ENCODE measurements at regions not wholly inside any gene's neighbourhood (a gene's known extent, or its start where the extent isn't known, plus 50 kb on each side); places are given as distances from the start of the nearest gene placed in this dataset.

DNA sequence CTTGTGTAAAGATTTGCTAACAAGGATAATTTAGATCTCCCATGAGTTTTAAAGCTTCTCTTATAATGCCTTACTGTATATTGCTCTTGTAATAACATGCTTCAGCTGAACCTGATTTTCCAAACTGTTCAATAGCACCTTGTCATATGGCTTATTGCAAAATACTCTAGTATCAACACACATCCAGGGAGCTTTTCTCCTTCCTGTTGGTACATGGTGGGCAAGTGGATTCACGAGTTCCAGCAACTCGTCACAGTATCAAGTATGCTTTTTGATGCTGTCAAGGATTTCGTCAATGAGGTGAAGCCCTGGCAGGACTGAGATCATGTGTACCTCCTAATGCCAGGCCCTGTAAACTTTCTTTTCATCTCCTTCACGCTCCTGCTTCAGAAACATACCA lies 59.5 kb upstream of the ITPRID2 start:
- TF ChIP-seq, protein P1, sequence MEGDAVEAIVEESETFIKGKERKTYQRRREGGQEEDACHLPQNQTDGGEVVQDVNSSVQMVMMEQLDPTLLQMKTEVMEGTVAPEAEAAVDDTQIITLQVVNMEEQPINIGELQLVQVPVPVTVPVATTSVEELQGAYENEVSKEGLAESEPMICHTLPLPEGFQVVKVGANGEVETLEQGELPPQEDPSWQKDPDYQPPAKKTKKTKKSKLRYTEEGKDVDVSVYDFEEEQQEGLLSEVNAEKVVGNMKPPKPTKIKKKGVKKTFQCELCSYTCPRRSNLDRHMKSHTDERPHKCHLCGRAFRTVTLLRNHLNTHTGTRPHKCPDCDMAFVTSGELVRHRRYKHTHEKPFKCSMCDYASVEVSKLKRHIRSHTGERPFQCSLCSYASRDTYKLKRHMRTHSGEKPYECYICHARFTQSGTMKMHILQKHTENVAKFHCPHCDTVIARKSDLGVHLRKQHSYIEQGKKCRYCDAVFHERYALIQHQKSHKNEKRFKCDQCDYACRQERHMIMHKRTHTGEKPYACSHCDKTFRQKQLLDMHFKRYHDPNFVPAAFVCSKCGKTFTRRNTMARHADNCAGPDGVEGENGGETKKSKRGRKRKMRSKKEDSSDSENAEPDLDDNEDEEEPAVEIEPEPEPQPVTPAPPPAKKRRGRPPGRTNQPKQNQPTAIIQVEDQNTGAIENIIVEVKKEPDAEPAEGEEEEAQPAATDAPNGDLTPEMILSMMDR (IDR thresholded peaks at IDR 0.05) = no peak
- no peak for TF ChIP-seq POLR2A (IDR thresholded peaks at IDR 0.05)
